C4-2B (cell line): ENCODE measurements at regions not wholly inside any gene's neighbourhood (a gene's known extent, or its start where the extent isn't known, plus 50 kb on each side); places are given as distances from the start of the nearest gene placed in this dataset.

Experiments
- ZFX ChIP-seq: fragments of 450-650 bp; IDR thresholded peaks from 2 replicates; pipeline ENCODE4 v1.6.1; 2017
- TF ChIP-seq, protein P1 (sequence below): fragments of 450-650 bp; conservative IDR thresholded peaks from 2 replicates; pipeline ENCODE4 v1.5.1; 2017; ENCODE audit warnings: mild to moderate bottlenecking

DNA sequence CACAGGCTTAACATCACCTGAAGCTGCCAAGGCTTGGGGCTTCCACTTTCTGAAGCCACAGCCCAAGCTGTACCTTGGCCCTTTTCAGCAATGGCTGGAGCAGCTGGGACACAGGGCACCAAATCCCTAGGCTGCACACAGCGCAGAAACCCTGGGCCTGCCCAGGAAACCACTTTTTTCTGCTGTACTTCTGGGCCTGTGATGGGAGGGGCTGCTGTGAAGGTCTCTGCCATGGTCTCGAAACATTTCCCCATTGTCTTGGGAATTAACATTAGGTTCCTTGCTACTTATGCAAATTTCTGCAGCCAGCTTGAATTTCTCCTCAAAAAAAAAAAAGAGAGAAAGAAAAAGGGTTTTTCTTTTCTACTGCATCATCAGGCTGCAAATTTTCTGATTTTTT lies 219.1 kb downstream of the RPL10L start:
- TF ChIP-seq, protein P1, sequence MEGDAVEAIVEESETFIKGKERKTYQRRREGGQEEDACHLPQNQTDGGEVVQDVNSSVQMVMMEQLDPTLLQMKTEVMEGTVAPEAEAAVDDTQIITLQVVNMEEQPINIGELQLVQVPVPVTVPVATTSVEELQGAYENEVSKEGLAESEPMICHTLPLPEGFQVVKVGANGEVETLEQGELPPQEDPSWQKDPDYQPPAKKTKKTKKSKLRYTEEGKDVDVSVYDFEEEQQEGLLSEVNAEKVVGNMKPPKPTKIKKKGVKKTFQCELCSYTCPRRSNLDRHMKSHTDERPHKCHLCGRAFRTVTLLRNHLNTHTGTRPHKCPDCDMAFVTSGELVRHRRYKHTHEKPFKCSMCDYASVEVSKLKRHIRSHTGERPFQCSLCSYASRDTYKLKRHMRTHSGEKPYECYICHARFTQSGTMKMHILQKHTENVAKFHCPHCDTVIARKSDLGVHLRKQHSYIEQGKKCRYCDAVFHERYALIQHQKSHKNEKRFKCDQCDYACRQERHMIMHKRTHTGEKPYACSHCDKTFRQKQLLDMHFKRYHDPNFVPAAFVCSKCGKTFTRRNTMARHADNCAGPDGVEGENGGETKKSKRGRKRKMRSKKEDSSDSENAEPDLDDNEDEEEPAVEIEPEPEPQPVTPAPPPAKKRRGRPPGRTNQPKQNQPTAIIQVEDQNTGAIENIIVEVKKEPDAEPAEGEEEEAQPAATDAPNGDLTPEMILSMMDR: no peak
- no peak for TF ChIP-seq ZFX
